C4-2B (cell line): ENCODE measurements at regions not wholly inside any gene's neighbourhood (a gene's known extent, or its start where the extent isn't known, plus 50 kb on each side); places are given as distances from the start of the nearest gene placed in this dataset.

ENCODE experiments used
- ZFX ChIP-seq: fragments of 450-650 bp; IDR thresholded peaks from 2 replicates; pipeline ENCODE4 v1.6.1; 2017
- TF ChIP-seq, protein P1 (sequence below): fragments of 450-650 bp; conservative IDR thresholded peaks from 2 replicates; pipeline ENCODE4 v1.5.1; 2017; ENCODE audit warnings: mild to moderate bottlenecking

DNA sequence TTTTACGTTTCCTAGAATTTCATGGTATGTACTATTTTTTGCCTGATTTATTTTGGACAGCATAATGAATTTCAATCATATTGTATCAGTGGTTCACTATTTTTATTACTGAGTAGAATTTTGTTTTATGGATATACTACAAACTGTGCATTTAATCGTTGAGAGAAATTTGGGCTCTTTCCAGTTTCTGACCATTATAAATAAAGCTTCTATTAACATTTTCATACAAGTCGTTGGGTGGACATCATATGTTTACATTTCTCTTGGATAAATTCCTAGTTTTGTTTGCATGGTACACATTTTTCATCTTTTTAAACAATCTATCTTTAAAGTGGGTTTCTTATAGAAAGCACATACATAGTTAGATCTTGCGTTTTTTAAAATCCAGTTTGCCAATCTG lies 472.7 kb upstream of the MAGEB18 start:
- TF ChIP-seq, protein P1, sequence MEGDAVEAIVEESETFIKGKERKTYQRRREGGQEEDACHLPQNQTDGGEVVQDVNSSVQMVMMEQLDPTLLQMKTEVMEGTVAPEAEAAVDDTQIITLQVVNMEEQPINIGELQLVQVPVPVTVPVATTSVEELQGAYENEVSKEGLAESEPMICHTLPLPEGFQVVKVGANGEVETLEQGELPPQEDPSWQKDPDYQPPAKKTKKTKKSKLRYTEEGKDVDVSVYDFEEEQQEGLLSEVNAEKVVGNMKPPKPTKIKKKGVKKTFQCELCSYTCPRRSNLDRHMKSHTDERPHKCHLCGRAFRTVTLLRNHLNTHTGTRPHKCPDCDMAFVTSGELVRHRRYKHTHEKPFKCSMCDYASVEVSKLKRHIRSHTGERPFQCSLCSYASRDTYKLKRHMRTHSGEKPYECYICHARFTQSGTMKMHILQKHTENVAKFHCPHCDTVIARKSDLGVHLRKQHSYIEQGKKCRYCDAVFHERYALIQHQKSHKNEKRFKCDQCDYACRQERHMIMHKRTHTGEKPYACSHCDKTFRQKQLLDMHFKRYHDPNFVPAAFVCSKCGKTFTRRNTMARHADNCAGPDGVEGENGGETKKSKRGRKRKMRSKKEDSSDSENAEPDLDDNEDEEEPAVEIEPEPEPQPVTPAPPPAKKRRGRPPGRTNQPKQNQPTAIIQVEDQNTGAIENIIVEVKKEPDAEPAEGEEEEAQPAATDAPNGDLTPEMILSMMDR, result no peak
- TF ChIP-seq ZFX, result no peak
